ENCODE measurements at regions not wholly inside any gene's neighbourhood (a gene's known extent, or its start where the extent isn't known, plus 50 kb on each side); places are given as distances from the start of the nearest gene placed in this dataset.

- no peak for TF ChIP-seq CTCF (IDR thresholded peaks at IDR 0.05; ENCODE audit: insufficient read depth, low read length)
- TF ChIP-seq REST (IDR thresholded peaks at IDR 0.05; ENCODE audit: insufficient replicate concordance, low read depth) = no peak
These were observed 200.9 kb downstream of the PLPP3 start for GRCh38 chr1:56378341-56379070.
